Fibroblast of lung (primary cell): ENCODE measurements at regions not wholly inside any gene's neighbourhood (a gene's known extent, or its start where the extent isn't known, plus 50 kb on each side); places are given as distances from the start of the nearest gene placed in this dataset.

Experiments used
- DNase-seq, 2 donors: peaks; one replicate each; pipeline versions ENCODE4 v3.0.0 to v3.0.0-alpha.2; 2010; ENCODE audit warnings: low read depth in 2 of 2
- H2AFZ ChIP-seq: 2 replicates; pipeline ENCODE4 v1.5.1; 2012; ENCODE audit warnings: low read length, control low read depth, inconsistent platforms
- H3K27ac ChIP-seq: 2 replicates; pipeline ENCODE4 v1.5.1; 2011; ENCODE audit warnings: low read length, control low read depth; ENCODE audit not compliant: insufficient read depth
- H3K27me3 ChIP-seq: 2 replicates; pipeline ENCODE4 v1.5.1; 2011; ENCODE audit warnings: mild to moderate bottlenecking, low read length; ENCODE audit not compliant: control insufficient read depth, insufficient read depth
- H3K36me3 ChIP-seq: 2 replicates; pipeline ENCODE4 v1.5.1; 2011; ENCODE audit warnings: low read length; ENCODE audit not compliant: control insufficient read depth, insufficient read depth
- H3K4me1 ChIP-seq: 2 replicates; pipeline ENCODE4 v1.5.1; 2011; ENCODE audit warnings: low read length; ENCODE audit not compliant: control insufficient read depth, insufficient read depth; ENCODE audit errors: extremely low read depth
- H3K4me2 ChIP-seq: 2 replicates; pipeline ENCODE4 v1.5.1; 2011; ENCODE audit warnings: low read length, control low read depth; ENCODE audit not compliant: insufficient read depth; ENCODE audit errors: extremely low read depth
- H3K4me3 ChIP-seq, 4 experiments: fragments of 200-600 bp in 1 of 4; sonication (generic) in 1 of 4; replicated peaks in 1 of 4; 2 replicates each; pipeline ENCODE4 v1.5.1; 2011 to 2016; ENCODE audit warnings: low read length in 4 of 4, low read depth in 3 of 4, mild to moderate bottlenecking in 3 of 4, control low read depth in 2 of 4, inconsistent platforms in 1 of 4, mixed read lengths in 1 of 4; ENCODE audit not compliant: insufficient read depth in 1 of 4; ENCODE audit errors: control extremely low read depth in 1 of 4
- H3K79me2 ChIP-seq: 2 replicates; pipeline ENCODE4 v1.5.1; 2012; ENCODE audit warnings: mild to moderate bottlenecking, low read length, inconsistent platforms; ENCODE audit not compliant: control insufficient read depth, insufficient read depth
- H3K9ac ChIP-seq: 2 replicates; pipeline ENCODE4 v1.5.1; 2011; ENCODE audit warnings: mild to moderate bottlenecking, low read length, control low read depth; ENCODE audit not compliant: insufficient read depth
- H3K9me3 ChIP-seq: 2 replicates; pipeline ENCODE4 v1.5.1; 2012; ENCODE audit warnings: low read depth, low read length; ENCODE audit not compliant: control insufficient read depth, insufficient read depth
- H4K20me1 ChIP-seq: 2 replicates; pipeline ENCODE4 v1.5.1; 2011; ENCODE audit warnings: low read length; ENCODE audit not compliant: control insufficient read depth, insufficient read depth; ENCODE audit errors: extremely low read depth
- EZH2 ChIP-seq: IDR thresholded peaks from 2 replicates; pipeline ENCODE4 v1.5.1; 2012; ENCODE audit warnings: low read length, control low read depth, mild to moderate bottlenecking; ENCODE audit errors: missing control alignments
- TF ChIP-seq, protein P1 (sequence below), 2 donors: IDR thresholded peaks in 1 of 2; conservative IDR thresholded peaks in 1 of 2; 1 replicate in 1 of 2; 2 replicates in 1 of 2; pipeline ENCODE4 v1.5.1; 2011 to 2012; ENCODE audit warnings: low read length in 2 of 2, control low read depth in 1 of 2, inconsistent platforms in 1 of 2, low read depth in 1 of 2, mild to moderate bottlenecking in 1 of 2

DNA sequence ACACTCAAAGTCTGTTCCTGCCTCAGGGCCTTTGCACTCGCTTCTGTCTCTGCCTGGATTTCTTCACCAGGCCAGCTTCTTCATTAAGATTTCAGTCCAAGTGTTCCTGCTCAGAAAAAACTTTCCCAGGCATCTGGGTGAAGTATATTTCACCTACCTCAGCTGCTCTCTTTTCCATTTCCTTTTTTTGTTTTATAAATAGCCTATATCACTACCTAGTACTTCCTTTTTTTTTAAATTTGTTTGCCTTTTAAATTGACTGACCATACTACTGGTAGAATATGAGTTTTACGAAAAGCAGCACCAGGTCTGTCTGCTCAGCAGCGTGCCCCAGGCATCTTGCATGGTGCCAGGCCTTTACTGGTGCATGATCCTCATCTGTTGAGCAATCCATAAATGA, 1064.4 kb downstream of the UQCRFS1 start:
- no peaks in the 10 kb centered on the region for H3K9me3 ChIP-seq

DNA sequence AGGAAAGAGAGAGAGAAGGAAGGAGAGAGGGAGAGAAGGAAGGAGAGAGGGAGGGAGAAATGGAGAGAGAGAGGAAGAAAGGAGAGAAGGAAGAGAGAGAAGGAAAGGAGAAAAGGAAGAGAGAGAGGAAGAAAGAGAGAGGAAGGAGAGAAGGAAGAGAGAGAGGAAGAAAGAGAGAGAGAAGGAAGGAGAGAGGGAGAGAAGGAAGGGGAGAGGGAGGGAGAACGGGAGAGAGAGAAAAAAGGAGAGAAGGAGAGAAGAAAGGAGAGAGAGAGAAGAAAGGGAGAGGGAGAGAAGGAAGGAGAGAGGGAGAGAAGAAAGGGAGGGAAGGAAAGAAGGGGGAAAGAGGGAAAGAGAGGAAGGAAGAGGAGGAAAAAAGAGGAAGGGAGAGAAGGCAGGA, 1070.7 kb downstream of the UQCRFS1 start:
- Histone ChIP-seq H3K36me3 (no peaks in the 10 kb centered on the region), H3K4me1 (no peaks in the 10 kb centered on the region), H3K27me3 (no peaks in the 10 kb centered on the region), H3K79me2 (no peaks in the 10 kb centered on the region), H3K9ac (no peak overlapping the region), H3K9me3 (no peaks in the 10 kb centered on the region), H3K27ac (no peak overlapping the region), H3K4me2 (no peak overlapping the region), H2AFZ (no peak overlapping the region), H4K20me1 (no peaks in the 10 kb centered on the region), H3K4me3 (no peak overlapping the region)
- TF ChIP-seq EZH2: no peak
- TF ChIP-seq, protein P1, sequence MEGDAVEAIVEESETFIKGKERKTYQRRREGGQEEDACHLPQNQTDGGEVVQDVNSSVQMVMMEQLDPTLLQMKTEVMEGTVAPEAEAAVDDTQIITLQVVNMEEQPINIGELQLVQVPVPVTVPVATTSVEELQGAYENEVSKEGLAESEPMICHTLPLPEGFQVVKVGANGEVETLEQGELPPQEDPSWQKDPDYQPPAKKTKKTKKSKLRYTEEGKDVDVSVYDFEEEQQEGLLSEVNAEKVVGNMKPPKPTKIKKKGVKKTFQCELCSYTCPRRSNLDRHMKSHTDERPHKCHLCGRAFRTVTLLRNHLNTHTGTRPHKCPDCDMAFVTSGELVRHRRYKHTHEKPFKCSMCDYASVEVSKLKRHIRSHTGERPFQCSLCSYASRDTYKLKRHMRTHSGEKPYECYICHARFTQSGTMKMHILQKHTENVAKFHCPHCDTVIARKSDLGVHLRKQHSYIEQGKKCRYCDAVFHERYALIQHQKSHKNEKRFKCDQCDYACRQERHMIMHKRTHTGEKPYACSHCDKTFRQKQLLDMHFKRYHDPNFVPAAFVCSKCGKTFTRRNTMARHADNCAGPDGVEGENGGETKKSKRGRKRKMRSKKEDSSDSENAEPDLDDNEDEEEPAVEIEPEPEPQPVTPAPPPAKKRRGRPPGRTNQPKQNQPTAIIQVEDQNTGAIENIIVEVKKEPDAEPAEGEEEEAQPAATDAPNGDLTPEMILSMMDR (conservative IDR thresholded peaks at IDR 0.05 in 1 of 2, IDR thresholded peaks at IDR 0.05 in 1 of 2; ENCODE audit: low read depth in 1 of 2, low read length in 2 of 2): no peak
- DNase-seq: no peak

More for the DNA sequence above, 1064.4 kb downstream of the UQCRFS1 start:
- Histone ChIP-seq H3K4me3 (no peak overlapping the region), H3K79me2 (no peaks in the 10 kb centered on the region), H3K9ac (no peak overlapping the region), H3K27ac (no peak overlapping the region), H3K27me3 (no peaks in the 10 kb centered on the region), H3K36me3 (no peaks in the 10 kb centered on the region), H3K4me1 (no peaks in the 10 kb centered on the region), H3K4me2 (no peak overlapping the region), H4K20me1 (no peaks in the 10 kb centered on the region), H2AFZ (no peak overlapping the region)
- TF ChIP-seq EZH2: no peak
- TF ChIP-seq, protein P1 (conservative IDR thresholded peaks at IDR 0.05 in 1 of 2, IDR thresholded peaks at IDR 0.05 in 1 of 2; ENCODE audit: low read depth in 1 of 2, low read length in 2 of 2): no peak
- no peak for DNase-seq

DNA sequence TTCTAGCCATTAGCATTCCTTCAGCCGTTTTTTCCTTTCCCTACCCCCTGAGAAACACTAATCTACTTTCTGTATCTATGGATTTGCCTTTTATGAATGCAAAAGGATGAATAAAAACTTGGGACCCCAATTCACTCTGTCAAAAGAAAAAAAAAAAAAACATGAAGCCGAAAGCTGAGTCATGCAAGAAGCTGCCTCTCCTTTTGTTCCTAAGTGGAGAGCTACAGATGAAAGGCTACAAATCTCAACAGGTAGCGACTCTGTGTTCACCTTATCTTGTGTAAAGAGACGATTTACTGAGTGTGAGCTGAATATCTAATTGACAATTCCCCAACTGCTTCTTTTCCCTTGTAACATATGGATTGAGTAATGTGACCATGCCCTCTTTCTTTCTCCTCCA, 1072.8 kb downstream of the UQCRFS1 start:
- no peak overlapping the region for H3K4me3 ChIP-seq
- no peaks in the 10 kb centered on the region for H3K9me3 ChIP-seq
- H3K27ac ChIP-seq: no peak overlapping the region
- no peaks in the 10 kb centered on the region for H4K20me1 ChIP-seq
- H3K9ac ChIP-seq: no peak overlapping the region
- no peaks in the 10 kb centered on the region for H3K4me1 ChIP-seq
- no peak overlapping the region for H3K4me2 ChIP-seq
- H3K36me3 ChIP-seq: no peaks in the 10 kb centered on the region
- H2AFZ ChIP-seq: no peak overlapping the region
- no peaks in the 10 kb centered on the region for H3K27me3 ChIP-seq
- no peak for DNase-seq
- no peaks in the 10 kb centered on the region for H3K79me2 ChIP-seq
- no peak for TF ChIP-seq EZH2
- TF ChIP-seq, protein P1 (conservative IDR thresholded peaks at IDR 0.05 in 1 of 2, IDR thresholded peaks at IDR 0.05 in 1 of 2; ENCODE audit: low read depth in 1 of 2, low read length in 2 of 2): no peak
